Keratinocyte (primary cell): ENCODE measurements at regions not wholly inside any gene's neighbourhood (a gene's known extent, or its start where the extent isn't known, plus 50 kb on each side); places are given as distances from the start of the nearest gene placed in this dataset.

Experiments
- DNase-seq: peaks from one replicate; pipeline ENCODE4 v3.0.0-alpha.2; 2011; ENCODE audit warnings: low read depth, missing footprints, low spot score
- FAIRE-seq: peaks from 2 replicates; lab custom pipeline; 2011; peaks lifted over from hg19 to GRCh38; lab: Jason Lieb, UNC
- H2AFZ ChIP-seq: 2 replicates; pipeline ENCODE4 v1.6.0; 2012; ENCODE audit warnings: low read length, control low read depth, inconsistent platforms; ENCODE audit not compliant: control insufficient read depth
- H3K27ac ChIP-seq: 2 replicates; pipeline ENCODE4 v1.5.1; 2011; ENCODE audit warnings: low read length; ENCODE audit not compliant: control insufficient read depth, insufficient read depth
- H3K27me3 ChIP-seq: 3 replicates; pipeline ENCODE4 v1.6.0; 2011; ENCODE audit warnings: low read length; ENCODE audit not compliant: control insufficient read depth, insufficient read depth; ENCODE audit errors: extremely low read depth
- H3K36me3 ChIP-seq, 2 experiments: 2 replicates in 1 of 2; 3 replicates in 1 of 2; pipeline ENCODE4 v1.5.1; 2011; ENCODE audit warnings: low read length in 2 of 2, mild to moderate bottlenecking in 1 of 2; ENCODE audit not compliant: control insufficient read depth in 2 of 2, insufficient read depth in 2 of 2; ENCODE audit errors: extremely low read depth in 1 of 2
- H3K4me1 ChIP-seq: 3 replicates; pipeline ENCODE4 v1.5.1; 2011; ENCODE audit warnings: low read length; ENCODE audit not compliant: control insufficient read depth, insufficient read depth; ENCODE audit errors: extremely low read depth
- H3K4me2 ChIP-seq: 3 replicates; pipeline ENCODE4 v1.6.0; 2011; ENCODE audit warnings: low read depth, low read length; ENCODE audit not compliant: control insufficient read depth, insufficient read depth; ENCODE audit errors: extremely low read depth
- H3K4me3 ChIP-seq, 3 experiments: fragments of 200-600 bp in 1 of 3; sonication (generic) in 1 of 3; 2 replicates in 2 of 3; 3 replicates in 1 of 3; pipeline ENCODE4 v1.5.1; 2011 to 2016; ENCODE audit warnings: low read length in 3 of 3, mild to moderate bottlenecking in 3 of 3, control low read depth in 2 of 3, inconsistent platforms in 1 of 3, low read depth in 1 of 3, mixed read lengths in 1 of 3, mixed run types in 1 of 3, moderate library complexity in 1 of 3; ENCODE audit not compliant: control insufficient read depth in 2 of 3, insufficient read depth in 2 of 3; ENCODE audit errors: extremely low read depth in 1 of 3
- H3K79me2 ChIP-seq: 2 replicates; pipeline ENCODE4 v1.6.0; 2012; ENCODE audit warnings: low read length; ENCODE audit not compliant: control insufficient read depth, insufficient read depth
- H3K9ac ChIP-seq: 3 replicates; pipeline ENCODE4 v1.6.0; 2011; ENCODE audit warnings: low read length; ENCODE audit not compliant: control insufficient read depth, insufficient read depth; ENCODE audit errors: extremely low read depth
- H3K9me1 ChIP-seq: 3 replicates; pipeline ENCODE4 v1.6.0; 2011; ENCODE audit warnings: low read length; ENCODE audit not compliant: control insufficient read depth, insufficient read depth; ENCODE audit errors: extremely low read depth
- H3K9me3 ChIP-seq: 2 replicates; pipeline ENCODE4 v1.5.1; 2012; ENCODE audit warnings: low read depth, low read length; ENCODE audit not compliant: control insufficient read depth
- H4K20me1 ChIP-seq: 3 replicates; pipeline ENCODE4 v1.6.0; 2011; ENCODE audit warnings: low read length; ENCODE audit not compliant: control insufficient read depth, insufficient read depth; ENCODE audit errors: extremely low read depth
- CTCF ChIP-seq, 3 experiments: IDR thresholded peaks in 1 of 3; conservative IDR thresholded peaks in 1 of 3; optimal IDR thresholded peaks in 1 of 3; 2 replicates in 2 of 3; 3 replicates in 1 of 3; pipeline versions ENCODE3 to v1.5.1; 2011; ENCODE audit warnings: low read length in 3 of 3, mild to moderate bottlenecking in 3 of 3, moderate library complexity in 2 of 3, control low read depth in 1 of 3, inconsistent platforms in 1 of 3; ENCODE audit not compliant: insufficient read depth in 2 of 3; ENCODE audit errors: extremely low read depth in 1 of 3
- EZH2 ChIP-seq: IDR thresholded peaks from one replicate; pipeline ENCODE4 v1.6.1; 2012; ENCODE audit warnings: inconsistent platforms, mild to moderate bottlenecking, low read length, moderate library complexity
- dilution Hi-C: fragments of 300-500 bp; cut with MboI; formaldehyde crosslinking; loops from one replicate; pipeline ENCODE4 v1.7.0; 2020; ENCODE audit warnings: low sequenced_read_pairs; ENCODE audit not compliant: extremely low pct_ligation_motif_present

DNA sequence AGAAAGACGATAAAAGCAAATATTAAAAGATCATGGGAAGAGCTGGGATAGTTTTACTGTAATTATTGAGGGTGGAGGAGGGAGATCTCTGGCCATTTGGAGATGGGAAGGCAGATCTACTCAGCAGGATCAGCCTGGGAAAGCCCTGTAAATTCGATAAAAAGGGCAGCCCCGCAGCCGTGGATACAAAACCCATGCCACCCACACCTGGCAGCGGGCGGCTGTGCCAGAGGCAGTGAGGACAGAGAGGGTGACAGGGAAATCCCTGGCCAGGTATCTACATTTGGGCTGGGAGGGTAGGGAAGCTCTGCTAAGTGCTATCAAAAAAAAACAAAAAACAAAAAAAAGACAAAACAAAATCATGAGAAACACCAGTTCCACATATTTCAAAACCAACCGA lies 379.2 kb upstream of the IRX1 start:
- dilution Hi-C loops: no loop called here
- Histone ChIP-seq H3K9ac (no peak overlapping the region), H3K4me3 (no peak overlapping the region), H3K9me1 (no peaks in the 10 kb centered on the region), H3K27ac (no peak overlapping the region), H3K4me1 (no peaks in the 10 kb centered on the region), H3K27me3 (no peaks in the 10 kb centered on the region), H2AFZ (no peak overlapping the region), H3K79me2 (no peaks in the 10 kb centered on the region), H4K20me1 (no peaks in the 10 kb centered on the region), H3K4me2 (no peak overlapping the region), H3K36me3 (no peaks in the 10 kb centered on the region), H3K9me3 (peaks cover 21% of the 10 kb centered on the region)
- no peak for FAIRE-seq
- no peak for TF ChIP-seq CTCF (optimal IDR thresholded peaks at IDR 0.05 in 1 of 3, IDR thresholded peaks at IDR 0.05 in 1 of 3, conservative IDR thresholded peaks at IDR 0.05 in 1 of 3; ENCODE audit: extremely low read depth in 1 of 3, insufficient read depth in 2 of 3, low read length in 3 of 3)
- no peak for TF ChIP-seq EZH2
- no peak for DNase-seq

DNA sequence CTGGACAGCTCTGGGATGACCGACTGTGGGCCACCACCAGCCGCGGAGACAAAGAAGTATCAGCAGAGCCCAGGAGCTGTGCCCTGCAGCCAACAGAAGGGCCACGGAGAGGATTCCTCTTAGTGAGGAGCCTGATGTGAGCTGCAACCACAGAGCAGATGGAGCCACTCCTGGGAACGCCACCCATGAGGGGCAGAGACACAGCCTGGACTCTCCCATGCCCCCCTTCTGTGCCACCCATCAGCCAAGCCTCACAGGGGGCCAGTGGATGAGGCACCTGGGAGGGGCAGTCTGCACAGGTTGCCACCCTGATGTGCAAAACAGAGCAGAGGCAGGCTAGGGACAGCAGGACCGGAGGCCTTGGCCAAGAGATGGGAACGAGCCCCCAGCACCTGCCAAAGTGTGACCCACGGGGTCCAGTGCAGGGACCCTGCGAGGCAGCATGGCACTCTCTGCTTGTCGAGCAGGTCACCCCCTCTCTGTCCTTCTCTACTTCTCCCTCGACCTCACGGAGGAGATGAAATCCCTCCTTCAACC lies 380.7 kb upstream of the IRX1 start:
- Histone ChIP-seq H2AFZ (no peak overlapping the region), H3K4me1 (no peaks in the 10 kb centered on the region), H3K9me1 (no peaks in the 10 kb centered on the region), H3K9ac (no peak overlapping the region), H3K79me2 (no peaks in the 10 kb centered on the region), H3K9me3 (peaks cover 24% of the 10 kb centered on the region), H3K36me3 (no peaks in the 10 kb centered on the region), H3K27me3 (no peaks in the 10 kb centered on the region), H3K27ac (no peak overlapping the region), H4K20me1 (no peaks in the 10 kb centered on the region), H3K4me2 (no peak overlapping the region), H3K4me3 (no peak overlapping the region)
- DNase-seq (no peak), FAIRE-seq (no peak)
- TF ChIP-seq EZH2 (no peak), CTCF (optimal IDR thresholded peaks at IDR 0.05 in 1 of 3, IDR thresholded peaks at IDR 0.05 in 1 of 3, conservative IDR thresholded peaks at IDR 0.05 in 1 of 3; ENCODE audit: extremely low read depth in 1 of 3, insufficient read depth in 2 of 3, low read length in 3 of 3) (no peak)
- dilution Hi-C loops: no loop called here
